GM23338 (cell line): ENCODE measurements at regions not wholly inside any gene's neighbourhood (a gene's known extent, or its start where the extent isn't known, plus 50 kb on each side); places are given as distances from the start of the nearest gene placed in this dataset.

Experiments used
- ATAC-seq: fragments of 200-7000 bp; cut with Tn5 transposase; 3 replicates; pipeline ENCODE4 v1.9.1; 2020
- DNase-seq: peaks from one replicate; pipeline ENCODE4 v3.0.0-alpha.2; 2015; ENCODE audit warnings: low spot score
- H2AFZ ChIP-seq: fragments of 200-600 bp; sonication (generic); 2 replicates; pipeline ENCODE4 v1.8.0; 2016; ENCODE audit warnings: antibody characterized with exemption, mild to moderate bottlenecking, moderate library complexity
- H3F3A ChIP-seq: fragments of 200-600 bp; sonication (generic); replicated peaks from 2 replicates; pipeline ENCODE4 v1.8.0; 2017; ENCODE audit warnings: antibody characterized with exemption, mixed run types, low read depth
- H3K27ac ChIP-seq: fragments of 200-600 bp; sonication (generic); 2 replicates; pipeline ENCODE4 v1.6.1; 2016; ENCODE audit warnings: low read depth
- H3K27me3 ChIP-seq: fragments of 200-600 bp; sonication (generic); 2 replicates; pipeline ENCODE4 v1.8.0; 2016; ENCODE audit warnings: mild to moderate bottlenecking, mixed run types, moderate library complexity; ENCODE audit not compliant: insufficient read depth
- H3K36me3 ChIP-seq: fragments of 200-600 bp; sonication (generic); 2 replicates; pipeline ENCODE4 v1.8.0; 2016; ENCODE audit warnings: mild to moderate bottlenecking; ENCODE audit not compliant: insufficient read depth
- H3K4me1 ChIP-seq: fragments of 200-600 bp; sonication (generic); 2 replicates; pipeline ENCODE4 v1.8.0; 2016; ENCODE audit warnings: mild to moderate bottlenecking, moderate library complexity; ENCODE audit not compliant: insufficient read depth
- H3K4me2 ChIP-seq: fragments of 200-600 bp; sonication (generic); 2 replicates; pipeline ENCODE4 v1.7.1; 2017; ENCODE audit warnings: mixed run types
- H3K4me3 ChIP-seq: fragments of 200-600 bp; sonication (generic); 2 replicates; pipeline ENCODE4 v1.6.1; 2016; ENCODE audit warnings: mixed run types
- H3K79me2 ChIP-seq: fragments of 200-600 bp; sonication (generic); replicated peaks from 2 replicates; pipeline ENCODE4 v1.8.0; 2017; ENCODE audit warnings: mild to moderate bottlenecking; ENCODE audit not compliant: insufficient read depth
- H3K9me2 ChIP-seq: fragments of 200-600 bp; sonication (generic); 2 replicates; pipeline ENCODE4 v1.8.0; 2017; ENCODE audit not compliant: insufficient read depth
- H4K20me1 ChIP-seq: fragments of 200-600 bp; sonication (generic); replicated peaks from 2 replicates; pipeline ENCODE4 v1.8.0; 2017; ENCODE audit warnings: mild to moderate bottlenecking; ENCODE audit not compliant: insufficient read depth
- H3K27ac Mint-ChIP-seq: 2 replicates; pipeline ENCODE4 v1.8.0; 2020; ENCODE audit warnings: inconsistent platforms, mild to moderate bottlenecking, moderate library complexity, mixed read lengths
- H3K27me3 Mint-ChIP-seq: 3 replicates; pipeline ENCODE4 v1.8.0; 2022; ENCODE audit warnings: low read depth, mild to moderate bottlenecking, moderate library complexity, mixed read lengths, inconsistent platforms; ENCODE audit not compliant: insufficient read depth, poor library complexity
- H3K36me3 Mint-ChIP-seq: 3 replicates; pipeline ENCODE4 v1.8.0; 2021; ENCODE audit warnings: low read depth, mild to moderate bottlenecking, inconsistent platforms, moderate library complexity, mixed read lengths
- H3K4me1 Mint-ChIP-seq: 3 replicates; pipeline ENCODE4 v1.8.0; 2020; ENCODE audit warnings: mild to moderate bottlenecking, inconsistent platforms, mixed read lengths
- H3K4me3 Mint-ChIP-seq: 3 replicates; pipeline ENCODE4 v1.8.0; 2021; ENCODE audit warnings: moderate library complexity, mild to moderate bottlenecking, inconsistent platforms, mixed read lengths
- H3K9me3 Mint-ChIP-seq: 3 replicates; pipeline ENCODE4 v1.8.0; 2020; ENCODE audit warnings: moderate library complexity, mild to moderate bottlenecking, inconsistent platforms, mixed read lengths
- CREB1 ChIP-seq: fragments of 250-450 bp; sonication (Bioruptor Pico); IDR thresholded peaks from 2 replicates; pipeline ENCODE4 v1.5.0; 2020; ENCODE audit warnings: low read depth, mild to moderate bottlenecking, moderate library complexity
- CTCF ChIP-seq, 2 experiments: fragments of 200-600 bp in 1 of 2; sonication (generic) in 1 of 2; conservative IDR thresholded peaks; 2 replicates each; pipeline versions ENCODE4 v1.5.1 to v1.6.1; 2016 to 2017; ENCODE audit warnings: antibody characterized with exemption in 2 of 2, low read depth in 2 of 2, mild to moderate bottlenecking in 2 of 2, moderate library complexity in 1 of 2
- ETS1 ChIP-seq: IDR thresholded peaks from 2 replicates; pipeline ENCODE4 v1.6.1; 2016; ENCODE audit warnings: antibody characterized with exemption
- EZH2 ChIP-seq: fragments of 200-600 bp; sonication (generic); IDR thresholded peaks from one replicate; pipeline ENCODE4 v1.8.0; 2017; ENCODE audit warnings: antibody characterized with exemption, mild to moderate bottlenecking, low read depth; ENCODE audit not compliant: unreplicated experiment
- EZH2phosphoT487 ChIP-seq: fragments of 200-600 bp; sonication (generic); IDR thresholded peaks from one replicate; pipeline ENCODE4 v1.8.1; 2018; ENCODE audit warnings: antibody characterized with exemption; ENCODE audit not compliant: unreplicated experiment
- JUNB ChIP-seq: IDR thresholded peaks from one replicate; pipeline ENCODE4 v1.6.1; 2016; ENCODE audit warnings: antibody characterized with exemption; ENCODE audit not compliant: unreplicated experiment
- NANOG ChIP-seq: IDR thresholded peaks from 2 replicates; pipeline ENCODE4 v1.6.1; 2016; ENCODE audit warnings: antibody characterized with exemption, borderline replicate concordance
- POLR2AphosphoS5 ChIP-seq: IDR thresholded peaks from 2 replicates; pipeline ENCODE4 v1.6.1; 2016; ENCODE audit warnings: antibody characterized with exemption, low read depth
- STAT1 ChIP-seq: IDR thresholded peaks from one replicate; pipeline ENCODE4 v1.6.1; 2016; ENCODE audit warnings: antibody characterized with exemption; ENCODE audit not compliant: unreplicated experiment
- ZNF331 ChIP-seq: fragments of 250-450 bp; sonication (Bioruptor Pico); IDR thresholded peaks from 2 replicates; pipeline ENCODE4 v1.5.0; 2020; ENCODE audit warnings: low read depth, mild to moderate bottlenecking, moderate library complexity
- TF ChIP-seq, protein P1 (sequence below): IDR thresholded peaks from one replicate; pipeline ENCODE4 v1.6.1; 2018; ENCODE audit warnings: antibody characterized with exemption; ENCODE audit not compliant: unreplicated experiment

DNA sequence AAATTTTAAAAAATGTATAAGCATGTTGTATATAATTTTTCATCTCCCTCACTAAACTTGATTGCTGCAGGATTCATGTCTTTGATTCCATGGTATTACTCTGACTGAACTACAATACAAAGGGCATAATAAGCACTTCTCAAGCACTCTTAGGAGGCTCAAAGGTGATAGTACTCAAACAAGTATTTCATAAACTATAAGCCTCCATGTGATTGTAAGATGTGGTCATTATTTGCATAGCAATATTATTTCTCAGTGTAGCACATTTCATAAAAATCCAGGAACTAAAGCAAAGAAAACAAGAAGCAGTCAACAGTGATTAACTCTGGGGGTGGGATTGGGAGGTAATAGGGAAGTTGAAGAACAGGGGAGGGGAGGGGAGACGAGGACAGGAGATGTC lies 106.2 kb upstream of the DPT start:
- Mint-ChIP-seq H3K9me3 (peaks cover 25% of the 10 kb centered on the region), H3K4me1 (peaks cover 21% of the 10 kb centered on the region), H3K27ac (no peak overlapping the region), H3K27me3 (no peaks in the 10 kb centered on the region), H3K36me3 (0 out of 3 replicates have a peak, but pooled peaks cover 3% of the 10 kb centered on the region), H3K4me3 (no peak overlapping the region)
- Histone ChIP-seq H3K4me3 (no peak overlapping the region), H3K27me3 (no peaks in the 10 kb centered on the region), H2AFZ (no peak overlapping the region), H3K79me2 (no peaks in the 10 kb centered on the region), H3K4me1 (0 out of 2 replicates have a peak, but pooled peaks cover 7% of the 10 kb centered on the region), H3K4me2 (no peak overlapping the region), H3K9me2 (peaks cover 13% of the 10 kb centered on the region; the same call in 1 of the 2 replicates), H3F3A (no peaks in the 10 kb centered on the region), H3K27ac (no peak overlapping the region), H4K20me1 (no peaks in the 10 kb centered on the region), H3K36me3 (no peaks in the 10 kb centered on the region)
- DNase-seq, result no peak
- no peak for TF ChIP-seq NANOG
- TF ChIP-seq EZH2, result no peak
- TF ChIP-seq CTCF (conservative IDR thresholded peaks at IDR 0.05; ENCODE audit: low read depth in 2 of 2), result no peak
- no peak for TF ChIP-seq ETS1
- no peak for TF ChIP-seq JUNB
- TF ChIP-seq POLR2AphosphoS5, result no peak
- TF ChIP-seq, protein P1, sequence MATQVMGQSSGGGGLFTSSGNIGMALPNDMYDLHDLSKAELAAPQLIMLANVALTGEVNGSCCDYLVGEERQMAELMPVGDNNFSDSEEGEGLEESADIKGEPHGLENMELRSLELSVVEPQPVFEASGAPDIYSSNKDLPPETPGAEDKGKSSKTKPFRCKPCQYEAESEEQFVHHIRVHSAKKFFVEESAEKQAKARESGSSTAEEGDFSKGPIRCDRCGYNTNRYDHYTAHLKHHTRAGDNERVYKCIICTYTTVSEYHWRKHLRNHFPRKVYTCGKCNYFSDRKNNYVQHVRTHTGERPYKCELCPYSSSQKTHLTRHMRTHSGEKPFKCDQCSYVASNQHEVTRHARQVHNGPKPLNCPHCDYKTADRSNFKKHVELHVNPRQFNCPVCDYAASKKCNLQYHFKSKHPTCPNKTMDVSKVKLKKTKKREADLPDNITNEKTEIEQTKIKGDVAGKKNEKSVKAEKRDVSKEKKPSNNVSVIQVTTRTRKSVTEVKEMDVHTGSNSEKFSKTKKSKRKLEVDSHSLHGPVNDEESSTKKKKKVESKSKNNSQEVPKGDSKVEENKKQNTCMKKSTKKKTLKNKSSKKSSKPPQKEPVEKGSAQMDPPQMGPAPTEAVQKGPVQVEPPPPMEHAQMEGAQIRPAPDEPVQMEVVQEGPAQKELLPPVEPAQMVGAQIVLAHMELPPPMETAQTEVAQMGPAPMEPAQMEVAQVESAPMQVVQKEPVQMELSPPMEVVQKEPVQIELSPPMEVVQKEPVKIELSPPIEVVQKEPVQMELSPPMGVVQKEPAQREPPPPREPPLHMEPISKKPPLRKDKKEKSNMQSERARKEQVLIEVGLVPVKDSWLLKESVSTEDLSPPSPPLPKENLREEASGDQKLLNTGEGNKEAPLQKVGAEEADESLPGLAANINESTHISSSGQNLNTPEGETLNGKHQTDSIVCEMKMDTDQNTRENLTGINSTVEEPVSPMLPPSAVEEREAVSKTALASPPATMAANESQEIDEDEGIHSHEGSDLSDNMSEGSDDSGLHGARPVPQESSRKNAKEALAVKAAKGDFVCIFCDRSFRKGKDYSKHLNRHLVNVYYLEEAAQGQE, result no peak
- TF ChIP-seq ZNF331 (CRISPR knock-in tag), result no peak
- ATAC-seq, result no peak

DNA sequence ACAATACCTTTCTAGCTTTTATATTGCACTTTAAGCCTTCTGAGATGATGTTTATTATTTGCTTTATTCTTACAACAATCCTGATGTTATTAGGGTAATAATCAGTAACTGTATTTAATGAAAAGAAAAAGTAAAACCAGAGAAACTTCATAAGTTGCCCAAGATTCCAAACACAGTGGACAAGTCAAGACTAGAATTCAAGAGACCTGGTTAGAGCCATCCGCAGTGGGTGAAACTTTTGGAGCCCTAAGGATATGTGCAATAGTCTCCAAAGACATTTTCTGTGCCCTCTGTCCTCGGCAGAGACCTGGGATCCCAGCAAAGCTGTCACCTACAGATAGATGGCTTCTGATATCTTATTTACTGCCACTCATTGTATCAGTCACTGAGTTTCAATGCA lies 106.8 kb upstream of the DPT start:
- Mint-ChIP-seq H3K36me3 (0 out of 3 replicates have a peak, but pooled peaks cover 3% of the 10 kb centered on the region), H3K27me3 (no peaks in the 10 kb centered on the region), H3K9me3 (peaks cover 25% of the 10 kb centered on the region), H3K27ac (no peak overlapping the region), H3K4me3 (no peak overlapping the region), H3K4me1 (peaks cover 21% of the 10 kb centered on the region)
- Histone ChIP-seq H3K27me3 (no peaks in the 10 kb centered on the region), H2AFZ (no peak overlapping the region), H3F3A (no peaks in the 10 kb centered on the region), H4K20me1 (no peaks in the 10 kb centered on the region), H3K4me2 (no peak overlapping the region), H3K36me3 (no peaks in the 10 kb centered on the region), H3K4me1 (0 out of 2 replicates have a peak, but pooled peaks cover 7% of the 10 kb centered on the region), H3K79me2 (no peaks in the 10 kb centered on the region), H3K27ac (no peak overlapping the region), H3K4me3 (no peak overlapping the region), H3K9me2 (peaks cover 13% of the 10 kb centered on the region; the same call in 1 of the 2 replicates)
- TF ChIP-seq JUNB, result no peak
- TF ChIP-seq STAT1, result no peak
- TF ChIP-seq NANOG, result no peak
- TF ChIP-seq EZH2, result no peak
- TF ChIP-seq CREB1 (CRISPR knock-in tag), result no peak
- TF ChIP-seq CTCF (conservative IDR thresholded peaks at IDR 0.05; ENCODE audit: low read depth in 2 of 2), result no peak
- no peak for TF ChIP-seq EZH2phosphoT487
- TF ChIP-seq, protein P1, result no peak
- ATAC-seq (no peak), DNase-seq (no peak)
